DOHH2 (cell line): ENCODE measurements at regions not wholly inside any gene's neighbourhood (a gene's known extent, or its start where the extent isn't known, plus 50 kb on each side); places are given as distances from the start of the nearest gene placed in this dataset.

ENCODE experiments used
- H3F3A ChIP-seq: fragments of 200-600 bp; sonication (generic), shearing (Covaris generic); 2 replicates; pipeline ENCODE4 v1.6.0; 2016; ENCODE audit warnings: antibody characterized with exemption, mild to moderate bottlenecking; ENCODE audit not compliant: control insufficient read depth, insufficient read depth
- H3K27ac ChIP-seq: fragments of 200-600 bp; sonication (generic); 2 replicates; pipeline ENCODE4 v1.5.1; 2014; ENCODE audit warnings: low read depth, mild to moderate bottlenecking, low read length, moderate library complexity
- H3K27me3 ChIP-seq: fragments of 200-600 bp; sonication (generic); 2 replicates; pipeline ENCODE4 v1.6.1; 2014; ENCODE audit warnings: mild to moderate bottlenecking, low read length, mixed read lengths; ENCODE audit not compliant: control insufficient read depth
- H3K36me3 ChIP-seq: fragments of 200-600 bp; sonication (generic); 2 replicates; pipeline ENCODE4 v1.6.1; 2014; ENCODE audit warnings: mild to moderate bottlenecking, low read length, moderate library complexity, mixed read lengths; ENCODE audit not compliant: control insufficient read depth
- H3K4me1 ChIP-seq: fragments of 200-600 bp; sonication (generic); 2 replicates; pipeline ENCODE4 v1.6.1; 2014; ENCODE audit warnings: mild to moderate bottlenecking, low read length, mixed read lengths; ENCODE audit not compliant: control insufficient read depth
- H3K4me2 ChIP-seq: fragments of 200-600 bp; sonication (generic); 2 replicates; pipeline ENCODE4 v1.6.0; 2014; ENCODE audit warnings: mild to moderate bottlenecking, low read length, moderate library complexity
- H3K4me3 ChIP-seq: fragments of 200-600 bp; sonication (generic); 2 replicates; pipeline ENCODE4 v1.5.1; 2014; ENCODE audit warnings: mild to moderate bottlenecking, low read length, mixed read lengths
- H3K79me2 ChIP-seq: fragments of 200-600 bp; sonication (generic); 2 replicates; pipeline ENCODE4 v1.6.1; 2014; ENCODE audit warnings: mild to moderate bottlenecking, low read length, mixed read lengths; ENCODE audit not compliant: control insufficient read depth
- H3K9me2 ChIP-seq: fragments of 200-600 bp; sonication (generic); replicated peaks from 2 replicates; pipeline ENCODE4 v1.6.1; 2014; ENCODE audit warnings: mild to moderate bottlenecking, low read length, mixed read lengths; ENCODE audit not compliant: control insufficient read depth
- H3K9me3 ChIP-seq: fragments of 200-600 bp; sonication (generic); 2 replicates; pipeline ENCODE4 v1.6.1; 2014; ENCODE audit warnings: antibody characterized with exemption, low read length, mixed read lengths; ENCODE audit not compliant: control insufficient read depth, insufficient read depth
- H4K20me1 ChIP-seq: fragments of 200-600 bp; sonication (generic); 2 replicates; pipeline ENCODE4 v1.6.0; 2014; ENCODE audit warnings: low read depth, mild to moderate bottlenecking, antibody characterized with exemption, low read length, moderate library complexity; ENCODE audit not compliant: control insufficient read depth, insufficient read depth
- EZH2phosphoT487 ChIP-seq: fragments of 200-600 bp; sonication (generic); IDR thresholded peaks from 2 replicates; pipeline ENCODE4 v1.6.1; 2017; ENCODE audit warnings: borderline replicate concordance, mild to moderate bottlenecking, antibody characterized with exemption, low read length, moderate library complexity, mixed read lengths
- TF ChIP-seq, protein P1 (sequence below): fragments of 200-600 bp; sonication (generic); IDR thresholded peaks from one replicate; pipeline ENCODE4 v1.5.1; 2014; ENCODE audit warnings: antibody characterized with exemption, mild to moderate bottlenecking, low read depth, low read length; ENCODE audit not compliant: poor library complexity, severe bottlenecking

GRCh38 chr6:156582509-156582992, 194.6 kb upstream of the ARID1B start:
- Histone ChIP-seq H3K4me1 (peaks cover 11% of the 10 kb centered on the region), H3K9me2 (no peaks in the 10 kb centered on the region), H3F3A (no peaks in the 10 kb centered on the region), H3K27ac (no peak overlapping the region), H3K79me2 (no peaks in the 10 kb centered on the region), H3K9me3 (peaks cover 28% of the 10 kb centered on the region), H3K4me2 (no peak overlapping the region), H3K27me3 (no peaks in the 10 kb centered on the region), H4K20me1 (no peaks in the 10 kb centered on the region), H3K36me3 (no peaks in the 10 kb centered on the region), H3K4me3 (no peak overlapping the region)
- TF ChIP-seq EZH2phosphoT487, result no peak
- TF ChIP-seq, protein P1, sequence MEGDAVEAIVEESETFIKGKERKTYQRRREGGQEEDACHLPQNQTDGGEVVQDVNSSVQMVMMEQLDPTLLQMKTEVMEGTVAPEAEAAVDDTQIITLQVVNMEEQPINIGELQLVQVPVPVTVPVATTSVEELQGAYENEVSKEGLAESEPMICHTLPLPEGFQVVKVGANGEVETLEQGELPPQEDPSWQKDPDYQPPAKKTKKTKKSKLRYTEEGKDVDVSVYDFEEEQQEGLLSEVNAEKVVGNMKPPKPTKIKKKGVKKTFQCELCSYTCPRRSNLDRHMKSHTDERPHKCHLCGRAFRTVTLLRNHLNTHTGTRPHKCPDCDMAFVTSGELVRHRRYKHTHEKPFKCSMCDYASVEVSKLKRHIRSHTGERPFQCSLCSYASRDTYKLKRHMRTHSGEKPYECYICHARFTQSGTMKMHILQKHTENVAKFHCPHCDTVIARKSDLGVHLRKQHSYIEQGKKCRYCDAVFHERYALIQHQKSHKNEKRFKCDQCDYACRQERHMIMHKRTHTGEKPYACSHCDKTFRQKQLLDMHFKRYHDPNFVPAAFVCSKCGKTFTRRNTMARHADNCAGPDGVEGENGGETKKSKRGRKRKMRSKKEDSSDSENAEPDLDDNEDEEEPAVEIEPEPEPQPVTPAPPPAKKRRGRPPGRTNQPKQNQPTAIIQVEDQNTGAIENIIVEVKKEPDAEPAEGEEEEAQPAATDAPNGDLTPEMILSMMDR, result no peak

DNA sequence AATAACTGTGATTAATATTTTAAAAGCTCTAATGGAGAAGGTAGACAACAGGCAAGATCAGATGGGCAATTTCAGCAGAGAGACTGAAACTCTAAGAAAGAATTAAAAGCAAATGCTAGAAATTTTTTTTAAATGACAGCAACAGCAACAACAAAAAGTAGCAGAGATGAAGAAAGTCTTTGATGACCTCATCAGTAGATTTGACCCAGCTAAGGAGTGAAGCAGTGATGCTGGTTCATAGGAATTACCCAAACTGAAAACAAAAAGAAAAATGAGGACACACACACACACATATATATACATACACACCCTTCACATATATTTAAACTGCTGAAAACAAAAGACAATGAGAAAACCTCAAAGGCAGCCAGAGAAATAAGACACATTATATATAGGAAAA, 197.6 kb upstream of the ARID1B start:
- Histone ChIP-seq H3K9me2 (no peaks in the 10 kb centered on the region), H3K36me3 (no peaks in the 10 kb centered on the region), H3K4me2 (no peak overlapping the region), H3K79me2 (no peaks in the 10 kb centered on the region), H3F3A (no peaks in the 10 kb centered on the region), H3K27ac (no peak overlapping the region), H3K9me3 (peaks cover 42% of the 10 kb centered on the region), H3K27me3 (no peaks in the 10 kb centered on the region), H3K4me3 (no peak overlapping the region), H3K4me1 (peaks cover 5% of the 10 kb centered on the region; the same call in 1 of the 2 replicates), H4K20me1 (no peaks in the 10 kb centered on the region)
- no peak for TF ChIP-seq EZH2phosphoT487
- TF ChIP-seq, protein P1, result no peak

GRCh38 chr6:156577749-156578148, 199.4 kb upstream of the ARID1B start:
- no peak for TF ChIP-seq EZH2phosphoT487
- TF ChIP-seq, protein P1, result no peak
- Histone ChIP-seq H3K79me2 (no peaks in the 10 kb centered on the region), H3K4me2 (no peak overlapping the region), H3K9me3 (peaks cover 42% of the 10 kb centered on the region), H3K9me2 (no peaks in the 10 kb centered on the region), H4K20me1 (no peaks in the 10 kb centered on the region), H3K27ac (no peak overlapping the region), H3K36me3 (no peaks in the 10 kb centered on the region), H3K4me3 (no peak overlapping the region), H3K4me1 (peaks cover 5% of the 10 kb centered on the region; the same call in 1 of the 2 replicates), H3F3A (no peaks in the 10 kb centered on the region), H3K27me3 (no peaks in the 10 kb centered on the region)
